BE2C (cell line): ENCODE measurements at regions not wholly inside any gene's neighbourhood (a gene's known extent, or its start where the extent isn't known, plus 50 kb on each side); places are given as distances from the start of the nearest gene placed in this dataset.

ENCODE experiments used
- DNase-seq: peaks from one replicate; pipeline ENCODE4 v3.0.0-alpha.2; 2020
- H3K27me3 ChIP-seq: fragments of 250-450 bp; sonication (Bioruptor Pico); 2 replicates; pipeline ENCODE4 v1.5.1; 2020; ENCODE audit warnings: mild to moderate bottlenecking
- H3K36me3 ChIP-seq: fragments of 250-450 bp; sonication (Bioruptor Pico); 2 replicates; pipeline ENCODE4 v1.5.1; 2020; ENCODE audit warnings: mild to moderate bottlenecking
- H3K4me1 ChIP-seq: fragments of 250-450 bp; sonication (Bioruptor Pico); 2 replicates; pipeline ENCODE4 v1.5.1; 2020
- H3K4me3 ChIP-seq: 2 replicates; pipeline ENCODE4 v1.5.1; 2011; ENCODE audit warnings: low read depth, low read length
- H3K9me3 ChIP-seq: fragments of 250-450 bp; sonication (Bioruptor Pico); 2 replicates; pipeline ENCODE4 v1.5.1; 2020
- CTCF ChIP-seq: IDR thresholded peaks from 2 replicates; pipeline ENCODE4 v1.5.1; 2012; ENCODE audit warnings: mild to moderate bottlenecking, low read depth, low read length

- no peaks in the 10 kb centered on the region; the same call in 1 of the 2 replicates for H3K4me1 ChIP-seq
- H3K27me3 ChIP-seq: no peaks in the 10 kb centered on the region
- no peaks in the 10 kb centered on the region for H3K36me3 ChIP-seq
- H3K9me3 ChIP-seq: no peaks in the 10 kb centered on the region
- no peak overlapping the region for H3K4me3 ChIP-seq
- DNase-seq: no peak
- no peak for TF ChIP-seq CTCF
These were observed 708.5 kb downstream of the C12orf50 start for GRCh38 chr12:87320724-87321123.

GRCh38 chr12:87317302-87317701 is 711.9 kb downstream of the C12orf50 start:
- Histone ChIP-seq H3K4me3 (no peak overlapping the region), H3K9me3 (no peaks in the 10 kb centered on the region)
- DNase-seq: no peak

GRCh38 chr12:87311206-87311605 is 718.0 kb downstream of the C12orf50 start:
- no peak for TF ChIP-seq CTCF
- no peak for DNase-seq

More at GRCh38 chr12:87317302-87317701, 711.9 kb downstream of the C12orf50 start:
- Histone ChIP-seq H3K36me3 (no peaks in the 10 kb centered on the region), H3K4me1 (no peaks in the 10 kb centered on the region; the same call in 1 of the 2 replicates), H3K27me3 (no peaks in the 10 kb centered on the region)
- no peak for TF ChIP-seq CTCF

GRCh38 chr12:87310126-87310525 is 719.1 kb downstream of the C12orf50 start:
- H3K27me3 ChIP-seq: no peaks in the 10 kb centered on the region
- TF ChIP-seq CTCF: no peak
- no peaks in the 10 kb centered on the region for H3K36me3 ChIP-seq
- no peak overlapping the region for H3K4me3 ChIP-seq
- no peaks in the 10 kb centered on the region for H3K9me3 ChIP-seq
- no peak for DNase-seq
- peaks cover 4% of the 10 kb centered on the region; the same call in 1 of the 2 replicates for H3K4me1 ChIP-seq

More at GRCh38 chr12:87311206-87311605, 718.0 kb downstream of the C12orf50 start:
- H3K9me3 ChIP-seq: no peaks in the 10 kb centered on the region
- no peaks in the 10 kb centered on the region for H3K36me3 ChIP-seq
- no peak overlapping the region for H3K4me3 ChIP-seq
- H3K4me1 ChIP-seq: no peaks in the 10 kb centered on the region
- H3K27me3 ChIP-seq: no peaks in the 10 kb centered on the region

GRCh38 chr12:87305481-87305880 is 723.7 kb downstream of the C12orf50 start:
- Histone ChIP-seq H3K4me3 (no peak overlapping the region), H3K27me3 (no peaks in the 10 kb centered on the region), H3K9me3 (no peaks in the 10 kb centered on the region), H3K4me1 (peaks cover 4% of the 10 kb centered on the region; the same call in 1 of the 2 replicates), H3K36me3 (no peaks in the 10 kb centered on the region)
- TF ChIP-seq CTCF: no peak
- no peak for DNase-seq

GRCh38 chr12:87304406-87304805 is 724.8 kb downstream of the C12orf50 start:
- DNase-seq: no peak
- H3K9me3 ChIP-seq: no peaks in the 10 kb centered on the region
- H3K4me1 ChIP-seq: peaks cover 4% of the 10 kb centered on the region; the same call in 1 of the 2 replicates
- H3K36me3 ChIP-seq: no peaks in the 10 kb centered on the region
- no peak for TF ChIP-seq CTCF
- H3K4me3 ChIP-seq: no peak overlapping the region
- H3K27me3 ChIP-seq: no peaks in the 10 kb centered on the region
